Ovary (tissue), 7 donors: ENCODE measurements at regions not wholly inside any gene's neighbourhood (a gene's known extent, or its start where the extent isn't known, plus 50 kb on each side); places are given as distances from the start of the nearest gene placed in this dataset.

Experiments
- DNase-seq, 5 donors: peaks; one replicate each; pipeline ENCODE4 v3.0.0-alpha.2; 2019 to 2020
- H3K27ac ChIP-seq, 2 donors: fragments of 200-600 bp; one replicate each; pipeline versions ENCODE4 v1.5.1 to v1.8.0; 2019 to 2022
- H3K27me3 ChIP-seq: fragments of 200-600 bp; one replicate; pipeline ENCODE4 v1.8.0; 2022
- H3K36me3 ChIP-seq: fragments of 200-600 bp; sonication (generic); one replicate; pipeline ENCODE4 v1.5.1; 2019
- H3K4me1 ChIP-seq: one replicate; pipeline ENCODE4 v1.8.1; 2013; ENCODE audit warnings: mild to moderate bottlenecking, moderate library complexity; ENCODE audit not compliant: insufficient read depth
- H3K4me3 ChIP-seq: fragments of 200-600 bp; sonication (generic); one replicate; pipeline ENCODE4 v1.5.1; 2017
- H3K9me3 ChIP-seq, 2 donors: fragments of 200-600 bp in 1 of 2; sonication (generic) in 1 of 2; one replicate each; pipeline versions ENCODE4 v1.5.1 to v1.8.1; 2013 to 2019; ENCODE audit warnings: mild to moderate bottlenecking in 1 of 2, moderate library complexity in 1 of 2
- EP300 ChIP-seq: sonication (generic); formaldehyde crosslinking; IDR thresholded peaks from one replicate; pipeline ENCODE4 v1.6.1; 2017; ENCODE audit warnings: antibody characterized with exemption
- POLR2A ChIP-seq: fragments of 450-650 bp; IDR thresholded peaks from one replicate; pipeline ENCODE4 v1.6.1; 2017; ENCODE audit warnings: antibody characterized with exemption, mild to moderate bottlenecking, moderate library complexity
- WGBS, 3 donors: extraction: QIAGEN DNeasy Blood & Tissue Kit in 1 of 3; methylation state at CpG; one replicate each; pipeline versions ENCODE4 v1.1.5 to v1.1.7; 2013 to 2017; 5-methylcytosine and 5-hydroxymethylcytosine counted together
- intact Hi-C, 4 donors: fragments of 100-400 bp; cut with DNase I; formaldehyde crosslinking; loops; one replicate each; pipeline versions ENCODE4 v1.11.0 to v1.15.1; 2022 to 2023
- TF ChIP-seq, protein P1 (sequence below), 3 donors: fragments of 450-650 bp in 2 of 3; fragments of 200-600 bp in 1 of 3; IDR thresholded peaks; one replicate each; pipeline versions ENCODE4 v1.5.1 to v1.8.0; 2016 to 2022; ENCODE audit warnings: antibody characterized with exemption in 3 of 3, mild to moderate bottlenecking in 1 of 3
- donor health status: DM: no; HTN: no; CAD: no; lungs with moderate emphysema.
- donor health status: DM: no; HTN: no; CAD: no.
- donor health status: Bipolar disorder and iron deficiency.
- donor health status: DM: no; HTN: no; CAD: no.
- donor health status: DM: yes; HTN: yes; CAD: no.

- TF ChIP-seq EP300 (no peak), POLR2A (no peak)
- TF ChIP-seq, protein P1, sequence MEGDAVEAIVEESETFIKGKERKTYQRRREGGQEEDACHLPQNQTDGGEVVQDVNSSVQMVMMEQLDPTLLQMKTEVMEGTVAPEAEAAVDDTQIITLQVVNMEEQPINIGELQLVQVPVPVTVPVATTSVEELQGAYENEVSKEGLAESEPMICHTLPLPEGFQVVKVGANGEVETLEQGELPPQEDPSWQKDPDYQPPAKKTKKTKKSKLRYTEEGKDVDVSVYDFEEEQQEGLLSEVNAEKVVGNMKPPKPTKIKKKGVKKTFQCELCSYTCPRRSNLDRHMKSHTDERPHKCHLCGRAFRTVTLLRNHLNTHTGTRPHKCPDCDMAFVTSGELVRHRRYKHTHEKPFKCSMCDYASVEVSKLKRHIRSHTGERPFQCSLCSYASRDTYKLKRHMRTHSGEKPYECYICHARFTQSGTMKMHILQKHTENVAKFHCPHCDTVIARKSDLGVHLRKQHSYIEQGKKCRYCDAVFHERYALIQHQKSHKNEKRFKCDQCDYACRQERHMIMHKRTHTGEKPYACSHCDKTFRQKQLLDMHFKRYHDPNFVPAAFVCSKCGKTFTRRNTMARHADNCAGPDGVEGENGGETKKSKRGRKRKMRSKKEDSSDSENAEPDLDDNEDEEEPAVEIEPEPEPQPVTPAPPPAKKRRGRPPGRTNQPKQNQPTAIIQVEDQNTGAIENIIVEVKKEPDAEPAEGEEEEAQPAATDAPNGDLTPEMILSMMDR (IDR thresholded peaks at IDR 0.05): no peak
- Histone ChIP-seq H3K36me3 (no peaks in the 10 kb centered on the region), H3K27me3 (no peaks in the 10 kb centered on the region), H3K4me3 (peak overlapping the region; percentile 0), H3K4me1 (no peaks in the 10 kb centered on the region), H3K27ac (no peak overlapping the region), H3K9me3 (no peaks in the 10 kb centered on the region)
- intact Hi-C loops: no loop called here
- 10 to 18% (median 12%) methylated on average over 27 of the region's 27 CpGs for WGBS, 3 donors
- peak in 4 of 5 donors; percentile 54 to 83 (median 61) for DNase-seq
Measured at GRCh38 chr2:567865-568638, 109.2 kb downstream of the TMEM18 start.

DNA sequence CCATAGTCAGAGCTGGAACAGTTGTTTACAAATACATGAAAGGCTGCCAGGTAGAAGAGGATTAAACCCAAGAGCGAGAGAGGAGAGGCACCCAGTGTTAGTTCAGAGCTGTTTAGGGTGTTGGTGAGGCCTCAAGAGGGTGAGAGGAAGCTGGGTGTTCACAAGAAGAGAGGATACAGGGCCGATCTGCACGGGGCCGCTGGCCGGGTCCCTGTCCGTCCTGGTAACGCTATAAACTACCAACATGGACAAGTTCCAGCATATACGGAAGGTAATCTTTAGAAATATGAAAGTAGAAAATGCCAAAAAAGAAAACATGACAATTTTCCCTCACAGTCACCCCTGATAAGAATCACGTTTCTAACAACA is 109.7 kb downstream of the TMEM18 start:
- Histone ChIP-seq H3K27me3 (no peaks in the 10 kb centered on the region), H3K4me3 (no peak overlapping the region), H3K9me3 (no peaks in the 10 kb centered on the region), H3K27ac (no peak overlapping the region), H3K36me3 (no peaks in the 10 kb centered on the region), H3K4me1 (no peaks in the 10 kb centered on the region)
- DNase-seq: no peak
- WGBS, 3 donors: 53 to 78% (median 69%) methylated on average over 9 of the region's 9 CpGs
- TF ChIP-seq EP300: no peak
- TF ChIP-seq, protein P1 (IDR thresholded peaks at IDR 0.05): no peak
- TF ChIP-seq POLR2A: no peak
- intact Hi-C loops: no loop called here

- Histone ChIP-seq H3K4me1 (no peaks in the 10 kb centered on the region), H3K27me3 (no peaks in the 10 kb centered on the region), H3K4me3 (no peak overlapping the region), H3K36me3 (no peaks in the 10 kb centered on the region), H3K27ac (no peak overlapping the region), H3K9me3 (no peaks in the 10 kb centered on the region)
- DNase-seq: no peak
- intact Hi-C loops: no loop called here
- no peak for TF ChIP-seq POLR2A
- TF ChIP-seq EP300: no peak
- TF ChIP-seq, protein P1 (IDR thresholded peaks at IDR 0.05): no peak
- 83 to 87% (median 87%) methylated on average over 19 of the region's 19 CpGs for WGBS, 3 donors
Measured at GRCh38 chr2:566379-567313, 110.6 kb downstream of the TMEM18 start.

- Histone ChIP-seq H3K4me1 (no peaks in the 10 kb centered on the region), H3K9me3 (no peaks in the 10 kb centered on the region), H3K27me3 (no peaks in the 10 kb centered on the region), H3K4me3 (no peak overlapping the region), H3K27ac (no peak overlapping the region), H3K36me3 (no peaks in the 10 kb centered on the region)
- TF ChIP-seq EP300 (no peak), POLR2A (no peak)
- TF ChIP-seq, protein P1 (IDR thresholded peaks at IDR 0.05): no peak
- intact Hi-C loops: no loop called here
- DNase-seq: no peak
- 85 to 91% (median 89%) methylated on average over 19 of the region's 19 CpGs for WGBS, 3 donors
Measured at GRCh38 chr2:564471-565181, 112.6 kb downstream of the TMEM18 start.
